Fibroblast of the aortic adventitia (primary cell): ENCODE measurements at regions not wholly inside any gene's neighbourhood (a gene's known extent, or its start where the extent isn't known, plus 50 kb on each side); places are given as distances from the start of the nearest gene placed in this dataset.

Source experiments
- DNase-seq: peaks from one replicate; pipeline ENCODE4 v3.0.0-alpha.2; 2010; ENCODE audit warnings: low read depth
- H3K4me3 ChIP-seq: 2 replicates; pipeline ENCODE4 v1.5.1; 2011; ENCODE audit warnings: low read depth, mild to moderate bottlenecking, control low read depth, low read length, moderate library complexity
- TF ChIP-seq, protein P1 (sequence below): IDR thresholded peaks from 2 replicates; pipeline ENCODE4 v1.5.1; 2011; ENCODE audit warnings: mild to moderate bottlenecking, low read length, control low read depth, inconsistent platforms; ENCODE audit not compliant: insufficient read depth

DNA sequence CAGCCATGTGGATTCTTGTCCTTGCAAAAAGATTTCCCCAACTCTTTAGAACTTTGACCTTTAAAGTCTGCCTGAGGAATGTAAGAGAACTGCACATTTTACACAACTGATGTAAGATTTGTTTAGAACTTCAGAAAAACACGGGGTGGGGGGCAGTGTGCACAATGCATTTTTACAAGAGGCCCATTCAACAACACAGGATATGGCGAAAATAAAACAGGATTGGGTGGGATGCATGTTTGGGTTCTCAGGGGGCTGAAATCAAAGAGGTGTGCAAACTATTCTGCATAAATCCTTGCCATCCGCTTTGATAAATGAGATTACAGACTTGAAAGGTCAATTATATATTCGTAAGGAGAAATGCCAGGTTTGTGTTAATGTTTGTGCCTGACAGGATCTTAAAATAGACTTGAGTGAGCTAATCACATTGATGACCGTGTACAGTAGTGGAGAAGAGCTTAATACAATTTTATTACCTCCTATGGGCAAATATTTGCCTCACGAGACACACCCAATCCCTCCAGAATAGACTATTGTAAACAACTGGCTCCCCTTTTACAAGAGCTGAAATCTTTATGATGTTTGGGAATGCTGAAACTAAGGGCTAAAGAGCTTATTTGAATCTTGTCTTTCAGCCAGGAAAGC, 184.1 kb upstream of the LEF1 start:
- no peak for DNase-seq
- TF ChIP-seq, protein P1, sequence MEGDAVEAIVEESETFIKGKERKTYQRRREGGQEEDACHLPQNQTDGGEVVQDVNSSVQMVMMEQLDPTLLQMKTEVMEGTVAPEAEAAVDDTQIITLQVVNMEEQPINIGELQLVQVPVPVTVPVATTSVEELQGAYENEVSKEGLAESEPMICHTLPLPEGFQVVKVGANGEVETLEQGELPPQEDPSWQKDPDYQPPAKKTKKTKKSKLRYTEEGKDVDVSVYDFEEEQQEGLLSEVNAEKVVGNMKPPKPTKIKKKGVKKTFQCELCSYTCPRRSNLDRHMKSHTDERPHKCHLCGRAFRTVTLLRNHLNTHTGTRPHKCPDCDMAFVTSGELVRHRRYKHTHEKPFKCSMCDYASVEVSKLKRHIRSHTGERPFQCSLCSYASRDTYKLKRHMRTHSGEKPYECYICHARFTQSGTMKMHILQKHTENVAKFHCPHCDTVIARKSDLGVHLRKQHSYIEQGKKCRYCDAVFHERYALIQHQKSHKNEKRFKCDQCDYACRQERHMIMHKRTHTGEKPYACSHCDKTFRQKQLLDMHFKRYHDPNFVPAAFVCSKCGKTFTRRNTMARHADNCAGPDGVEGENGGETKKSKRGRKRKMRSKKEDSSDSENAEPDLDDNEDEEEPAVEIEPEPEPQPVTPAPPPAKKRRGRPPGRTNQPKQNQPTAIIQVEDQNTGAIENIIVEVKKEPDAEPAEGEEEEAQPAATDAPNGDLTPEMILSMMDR = no peak
- H3K4me3 ChIP-seq = no peak overlapping the region

- no peak overlapping the region for H3K4me3 ChIP-seq
- TF ChIP-seq, protein P1 = no peak
- DNase-seq = no peak
These were observed 183.1 kb upstream of the LEF1 start for GRCh38 chr4:108351791-108352190.

GRCh38 chr4:108350332-108350731, 181.6 kb upstream of the LEF1 start:
- no peak overlapping the region for H3K4me3 ChIP-seq
- no peak for DNase-seq
- TF ChIP-seq, protein P1 = no peak

- TF ChIP-seq, protein P1 = no peak
- DNase-seq = no peak
- H3K4me3 ChIP-seq = no peak overlapping the region
These were observed 178.1 kb upstream of the LEF1 start for GRCh38 chr4:108346818-108347210.

- H3K4me3 ChIP-seq = no peak overlapping the region
- DNase-seq = no peak
- TF ChIP-seq, protein P1 = no peak
These were observed 177.4 kb upstream of the LEF1 start for GRCh38 chr4:108345862-108346817.

GRCh38 chr4:108342325-108342970, 173.7 kb upstream of the LEF1 start:
- TF ChIP-seq, protein P1 = no peak
- DNase-seq = no peak
- no peak overlapping the region for H3K4me3 ChIP-seq
